AG10803 (cell line): ENCODE measurements at regions not wholly inside any gene's neighbourhood (a gene's known extent, or its start where the extent isn't known, plus 50 kb on each side); places are given as distances from the start of the nearest gene placed in this dataset.

ENCODE experiments used
- DNase-seq: peaks from one replicate; pipeline ENCODE4 v3.0.0; 2010; ENCODE audit warnings: low read depth
- H3K4me3 ChIP-seq: 2 replicates; pipeline ENCODE4 v1.5.1; 2011; ENCODE audit warnings: mild to moderate bottlenecking, low read length, control low read depth
- TF ChIP-seq, protein P1 (sequence below): conservative IDR thresholded peaks from 2 replicates; pipeline ENCODE4 v1.5.1; 2011; ENCODE audit warnings: mild to moderate bottlenecking, low read length, control low read depth, inconsistent platforms

- no peak overlapping the region for H3K4me3 ChIP-seq
- DNase-seq = no peak
- TF ChIP-seq, protein P1, sequence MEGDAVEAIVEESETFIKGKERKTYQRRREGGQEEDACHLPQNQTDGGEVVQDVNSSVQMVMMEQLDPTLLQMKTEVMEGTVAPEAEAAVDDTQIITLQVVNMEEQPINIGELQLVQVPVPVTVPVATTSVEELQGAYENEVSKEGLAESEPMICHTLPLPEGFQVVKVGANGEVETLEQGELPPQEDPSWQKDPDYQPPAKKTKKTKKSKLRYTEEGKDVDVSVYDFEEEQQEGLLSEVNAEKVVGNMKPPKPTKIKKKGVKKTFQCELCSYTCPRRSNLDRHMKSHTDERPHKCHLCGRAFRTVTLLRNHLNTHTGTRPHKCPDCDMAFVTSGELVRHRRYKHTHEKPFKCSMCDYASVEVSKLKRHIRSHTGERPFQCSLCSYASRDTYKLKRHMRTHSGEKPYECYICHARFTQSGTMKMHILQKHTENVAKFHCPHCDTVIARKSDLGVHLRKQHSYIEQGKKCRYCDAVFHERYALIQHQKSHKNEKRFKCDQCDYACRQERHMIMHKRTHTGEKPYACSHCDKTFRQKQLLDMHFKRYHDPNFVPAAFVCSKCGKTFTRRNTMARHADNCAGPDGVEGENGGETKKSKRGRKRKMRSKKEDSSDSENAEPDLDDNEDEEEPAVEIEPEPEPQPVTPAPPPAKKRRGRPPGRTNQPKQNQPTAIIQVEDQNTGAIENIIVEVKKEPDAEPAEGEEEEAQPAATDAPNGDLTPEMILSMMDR = no peak
Measured at GRCh38 chr14:60363275-60363674, 114.3 kb downstream of the PPM1A start.

- no peak overlapping the region for H3K4me3 ChIP-seq
- DNase-seq = no peak
- TF ChIP-seq, protein P1 = no peak
Measured at GRCh38 chr14:60363687-60364086, 114.7 kb downstream of the PPM1A start.

DNA sequence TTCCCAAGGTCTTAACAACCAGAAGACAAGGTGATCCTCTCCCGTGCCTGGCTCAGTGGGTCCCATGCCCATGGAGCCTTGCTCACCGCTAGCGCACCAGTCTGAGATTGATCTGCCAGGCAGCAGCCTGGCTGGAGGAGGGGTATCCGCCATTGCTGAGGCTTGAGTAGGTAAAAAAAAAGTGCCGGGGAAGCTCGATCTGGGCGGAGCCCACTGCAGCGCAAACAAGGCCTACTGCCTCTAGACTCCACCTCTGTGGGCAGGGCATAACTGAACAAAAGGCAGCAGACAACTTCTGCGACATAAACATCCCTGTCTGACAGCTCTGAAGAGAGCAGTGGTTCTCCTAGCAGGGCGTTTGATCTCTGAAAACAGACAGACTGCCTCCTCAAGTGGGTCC lies 104.0 kb downstream of the C14orf39 start:
- TF ChIP-seq, protein P1 = no peak
- DNase-seq = no peak
- no peak overlapping the region for H3K4me3 ChIP-seq
